HEK293 (cell line): ENCODE measurements at regions not wholly inside any gene's neighbourhood (a gene's known extent, or its start where the extent isn't known, plus 50 kb on each side); places are given as distances from the start of the nearest gene placed in this dataset.
A peak's percentile ranks its signal among the peaks of the same experiment; 100 is the strongest.

Experiments used
- CTCF ChIA-PET: fragments of 350-600 bp; formaldehyde crosslinking; extraction: SDS; loops from one replicate; lab custom pipeline; 2021; ENCODE audit warnings: antibody characterized with exemption; lab: Yijun Ruan, JAX
- POLR2A ChIA-PET: fragments of 300-600 bp; formaldehyde crosslinking; extraction: SDS; loops from one replicate; lab custom pipeline; 2020; ENCODE audit warnings: antibody characterized with exemption, inconsistent platforms; lab: Yijun Ruan, JAX
- H3K27ac ChIP-seq: fragments of 200-500 bp; sonication (Bioruptor generic); 2 replicates; pipeline ENCODE4 v1.5.1; 2014; ENCODE audit warnings: low read depth, low read length, control low read depth, inconsistent platforms; ENCODE audit errors: extremely low read depth
- H3K36me3 ChIP-seq, 2 experiments: fragments of 200-500 bp in 1 of 2; sonication (Bioruptor generic) in 1 of 2; 1 replicate in 1 of 2; 2 replicates in 1 of 2; pipeline ENCODE4 v1.5.1; 2014 to 2017; ENCODE audit warnings: inconsistent platforms in 2 of 2, low read length in 2 of 2; ENCODE audit not compliant: control insufficient read depth in 2 of 2, insufficient read depth in 1 of 2
- H3K4me1 ChIP-seq: fragments of 200-500 bp; sonication (Bioruptor generic); 2 replicates; pipeline ENCODE4 v1.5.1; 2014; ENCODE audit warnings: mild to moderate bottlenecking, low read length, inconsistent platforms; ENCODE audit not compliant: control insufficient read depth, insufficient read depth
- H3K4me3 ChIP-seq: 2 replicates; pipeline ENCODE4 v1.5.1; 2011; ENCODE audit warnings: low read depth, mild to moderate bottlenecking, control low read depth, low read length, moderate library complexity
- H3K9me3 ChIP-seq: fragments of 200-500 bp; sonication (Bioruptor generic); 2 replicates; pipeline ENCODE4 v1.5.1; 2014; ENCODE audit warnings: low read depth, low read length, inconsistent platforms; ENCODE audit not compliant: control insufficient read depth, insufficient read depth
- ATF2 ChIP-seq: fragments of 450-650 bp; formaldehyde crosslinking; IDR thresholded peaks from 2 replicates; pipeline ENCODE4 v1.5.1; 2016; ENCODE audit warnings: missing biosample characterization, missing genetic modification characterization, low read depth
- FEZF1 ChIP-seq: fragments of 450-650 bp; formaldehyde crosslinking; IDR thresholded peaks from 2 replicates; pipeline ENCODE4 v1.5.1; 2016; ENCODE audit warnings: missing biosample characterization, missing genetic modification characterization
- GLIS1 ChIP-seq: fragments of 450-650 bp; formaldehyde crosslinking; IDR thresholded peaks from 2 replicates; pipeline ENCODE4 v1.5.1; 2016; ENCODE audit warnings: missing biosample characterization, missing genetic modification characterization
- KLF10 ChIP-seq: fragments of 450-650 bp; IDR thresholded peaks from 2 replicates; pipeline ENCODE4 v1.5.1; 2018; ENCODE audit warnings: missing biosample characterization, mild to moderate bottlenecking, missing genetic modification characterization
- MEIS1 ChIP-seq: sonication (generic); formaldehyde crosslinking; IDR thresholded peaks from 2 replicates; pipeline ENCODE4 v1.8.1; 2022; ENCODE audit warnings: missing genetic modification reagents, mild to moderate bottlenecking, borderline replicate concordance
- PRDM10 ChIP-seq: fragments of 450-650 bp; formaldehyde crosslinking; IDR thresholded peaks from 2 replicates; pipeline ENCODE4 v1.5.1; 2016; ENCODE audit warnings: missing biosample characterization, missing genetic modification characterization
- PRDM2 ChIP-seq: fragments of 450-650 bp; formaldehyde crosslinking; IDR thresholded peaks from 2 replicates; pipeline ENCODE4 v1.5.1; 2016; ENCODE audit warnings: missing biosample characterization, missing genetic modification characterization, borderline replicate concordance
- ZNF112 ChIP-seq: fragments of 450-650 bp; formaldehyde crosslinking; IDR thresholded peaks from 2 replicates; pipeline ENCODE4 v1.5.0; 2017; ENCODE audit warnings: missing biosample characterization, missing genetic modification characterization
- ZNF174 ChIP-seq: fragments of 450-650 bp; formaldehyde crosslinking; IDR thresholded peaks from 2 replicates; pipeline ENCODE4 v1.5.0; 2017; ENCODE audit warnings: missing biosample characterization, mild to moderate bottlenecking, missing genetic modification characterization
- ZNF366 ChIP-seq: fragments of 450-650 bp; formaldehyde crosslinking; conservative IDR thresholded peaks from 2 replicates; pipeline ENCODE4 v1.5.1; 2016; ENCODE audit warnings: missing biosample characterization, missing genetic modification characterization
- ZNF404 ChIP-seq: fragments of 450-650 bp; formaldehyde crosslinking; IDR thresholded peaks from 2 replicates; pipeline ENCODE4 v1.5.1; 2017; ENCODE audit warnings: missing biosample characterization, missing genetic modification characterization
- ZNF768 ChIP-seq: fragments of 450-650 bp; formaldehyde crosslinking; IDR thresholded peaks from 2 replicates; pipeline ENCODE4 v1.5.1; 2018; ENCODE audit warnings: missing biosample characterization, mild to moderate bottlenecking, missing genetic modification characterization
- ZSCAN30 ChIP-seq: fragments of 450-650 bp; IDR thresholded peaks from 2 replicates; pipeline ENCODE4 v1.5.1; 2018; ENCODE audit warnings: missing biosample characterization, mild to moderate bottlenecking, missing genetic modification characterization, moderate library complexity

GRCh38 chr1:118692143-118692542, 296.0 kb downstream of the TBX15 start (continued):
- TF ChIP-seq PRDM10 (tag by site-specific recombination) (no peak), ZNF174 (tag by site-specific recombination) (no peak), GLIS1 (peak; percentile 66), ZNF112 (tag by site-specific recombination) (no peak), PRDM2 (no peak), ZNF366 (tag by site-specific recombination) (0 out of 2 replicates have a peak, but pooled peaks have one; percentile 29), ZNF404 (tag by site-specific recombination) (no peak), MEIS1 (CRISPR knock-in tag) (no peak), ZNF768 (tag by site-specific recombination) (no peak), ATF2 (tag by site-specific recombination) (peak; percentile 88), FEZF1 (tag by site-specific recombination) (no peak)

- CTCF ChIA-PET: no interaction called here
- TF ChIP-seq KLF10 (tag by site-specific recombination) (no peak), ZSCAN30 (tag by site-specific recombination) (no peak)
- Histone ChIP-seq H3K27ac (no peak overlapping the region), H3K9me3 (no peaks in the 10 kb centered on the region), H3K4me3 (no peak overlapping the region), H3K4me1 (no peaks in the 10 kb centered on the region), H3K36me3 (no peaks in the 10 kb centered on the region)
- POLR2A ChIA-PET: no interaction called here
These were observed 299.3 kb downstream of the TBX15 start for GRCh38 chr1:118688891-118689290.
